NB4 (cell line): ENCODE measurements at regions not wholly inside any gene's neighbourhood (a gene's known extent, or its start where the extent isn't known, plus 50 kb on each side); places are given as distances from the start of the nearest gene placed in this dataset.

Source experiments
- POLR2A ChIP-seq: IDR thresholded peaks from 2 replicates; pipeline ENCODE4 v1.6.1; 2011; ENCODE audit warnings: mild to moderate bottlenecking; ENCODE audit not compliant: insufficient read length; ENCODE audit errors: extremely low read depth
- TF ChIP-seq, protein P1 (sequence below): IDR thresholded peaks from one replicate; pipeline ENCODE4 v1.5.1; 2012; ENCODE audit warnings: low read depth, low read length

DNA sequence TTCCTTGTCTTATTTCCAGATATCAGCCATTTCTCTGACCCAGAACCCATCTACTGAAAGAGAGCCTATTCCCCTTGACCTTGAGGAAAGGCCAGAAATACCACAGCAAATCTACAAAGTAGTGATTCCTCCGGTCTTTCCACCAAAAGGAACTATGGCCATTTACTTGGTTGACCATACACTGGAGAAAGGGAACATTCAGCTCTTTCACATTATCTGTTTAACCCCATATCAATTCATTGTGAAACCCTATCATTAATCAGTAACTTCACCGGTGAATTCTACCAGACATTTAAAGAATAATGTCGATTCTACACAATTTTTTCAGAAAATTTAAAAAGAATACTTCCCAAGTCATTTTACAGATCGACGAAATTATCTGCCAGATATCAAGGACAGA is 265.7 kb upstream of the CLEC14A start:
- TF ChIP-seq, protein P1, sequence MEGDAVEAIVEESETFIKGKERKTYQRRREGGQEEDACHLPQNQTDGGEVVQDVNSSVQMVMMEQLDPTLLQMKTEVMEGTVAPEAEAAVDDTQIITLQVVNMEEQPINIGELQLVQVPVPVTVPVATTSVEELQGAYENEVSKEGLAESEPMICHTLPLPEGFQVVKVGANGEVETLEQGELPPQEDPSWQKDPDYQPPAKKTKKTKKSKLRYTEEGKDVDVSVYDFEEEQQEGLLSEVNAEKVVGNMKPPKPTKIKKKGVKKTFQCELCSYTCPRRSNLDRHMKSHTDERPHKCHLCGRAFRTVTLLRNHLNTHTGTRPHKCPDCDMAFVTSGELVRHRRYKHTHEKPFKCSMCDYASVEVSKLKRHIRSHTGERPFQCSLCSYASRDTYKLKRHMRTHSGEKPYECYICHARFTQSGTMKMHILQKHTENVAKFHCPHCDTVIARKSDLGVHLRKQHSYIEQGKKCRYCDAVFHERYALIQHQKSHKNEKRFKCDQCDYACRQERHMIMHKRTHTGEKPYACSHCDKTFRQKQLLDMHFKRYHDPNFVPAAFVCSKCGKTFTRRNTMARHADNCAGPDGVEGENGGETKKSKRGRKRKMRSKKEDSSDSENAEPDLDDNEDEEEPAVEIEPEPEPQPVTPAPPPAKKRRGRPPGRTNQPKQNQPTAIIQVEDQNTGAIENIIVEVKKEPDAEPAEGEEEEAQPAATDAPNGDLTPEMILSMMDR, result no peak
- TF ChIP-seq POLR2A, result no peak
